ENCODE measurements at regions not wholly inside any gene's neighbourhood (a gene's known extent, or its start where the extent isn't known, plus 50 kb on each side); places are given as distances from the start of the nearest gene placed in this dataset.

DNA sequence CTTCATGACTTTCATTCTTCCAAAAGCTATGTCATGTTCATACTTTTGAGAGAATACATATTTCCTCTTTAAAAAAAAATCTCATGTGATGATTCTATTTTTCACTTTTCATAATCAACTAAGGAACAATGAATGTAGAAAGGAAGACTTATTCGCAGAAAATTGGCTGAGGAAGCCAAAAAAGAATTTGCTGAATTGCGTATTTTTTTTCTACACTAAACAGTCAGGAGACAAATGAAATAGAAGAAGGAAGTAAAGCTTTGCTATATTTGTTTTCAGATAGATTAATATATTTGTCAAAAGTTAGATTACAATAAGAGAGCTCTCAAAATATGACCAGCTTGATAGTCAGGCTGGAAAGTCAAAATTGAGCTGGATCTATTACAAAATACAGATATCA is 504.2 kb downstream of the ANXA1 start:
- no TSS peak for BruUV-seq (replicated peaks)
- H3K4me2 ChIP-seq, result no peak overlapping the region
- ChIA-PET POLR2A (ENCODE audit: unreplicated experiment) (no interaction called here), CTCF (no interaction called here)
- H4K20me1 ChIP-seq (ENCODE audit: insufficient read depth), result no peaks in the 10 kb centered on the region
- H3K79me2 ChIP-seq (ENCODE audit: low read depth), result no peaks in the 10 kb centered on the region
- H3K4me3 ChIP-seq, result no peak overlapping the region
- no peak overlapping the region for H2AFZ ChIP-seq
- H3K27me3 ChIP-seq (ENCODE audit: insufficient read depth, low read depth), result no peaks in the 10 kb centered on the region
- H3K4me1 ChIP-seq (replicated peaks; ENCODE audit: insufficient read depth), result no peaks in the 10 kb centered on the region
- no peaks in the 10 kb centered on the region for H3K9me2 ChIP-seq (ENCODE audit: insufficient read depth)
- TF ChIP-seq, protein P1, sequence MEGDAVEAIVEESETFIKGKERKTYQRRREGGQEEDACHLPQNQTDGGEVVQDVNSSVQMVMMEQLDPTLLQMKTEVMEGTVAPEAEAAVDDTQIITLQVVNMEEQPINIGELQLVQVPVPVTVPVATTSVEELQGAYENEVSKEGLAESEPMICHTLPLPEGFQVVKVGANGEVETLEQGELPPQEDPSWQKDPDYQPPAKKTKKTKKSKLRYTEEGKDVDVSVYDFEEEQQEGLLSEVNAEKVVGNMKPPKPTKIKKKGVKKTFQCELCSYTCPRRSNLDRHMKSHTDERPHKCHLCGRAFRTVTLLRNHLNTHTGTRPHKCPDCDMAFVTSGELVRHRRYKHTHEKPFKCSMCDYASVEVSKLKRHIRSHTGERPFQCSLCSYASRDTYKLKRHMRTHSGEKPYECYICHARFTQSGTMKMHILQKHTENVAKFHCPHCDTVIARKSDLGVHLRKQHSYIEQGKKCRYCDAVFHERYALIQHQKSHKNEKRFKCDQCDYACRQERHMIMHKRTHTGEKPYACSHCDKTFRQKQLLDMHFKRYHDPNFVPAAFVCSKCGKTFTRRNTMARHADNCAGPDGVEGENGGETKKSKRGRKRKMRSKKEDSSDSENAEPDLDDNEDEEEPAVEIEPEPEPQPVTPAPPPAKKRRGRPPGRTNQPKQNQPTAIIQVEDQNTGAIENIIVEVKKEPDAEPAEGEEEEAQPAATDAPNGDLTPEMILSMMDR (conservative IDR thresholded peaks at IDR 0.05), result no peak
- TF ChIP-seq EZH2 (IDR thresholded peaks at IDR 0.05; ENCODE audit: low read depth), result no peak
- intact Hi-C loops (cut with micrococcal nuclease; ENCODE audit: unreplicated experiment), result no loop called here
- no peaks in the 10 kb centered on the region for H3K36me3 ChIP-seq (ENCODE audit: low read depth)
- H3F3A ChIP-seq (ENCODE audit: insufficient read depth, low read depth), result no peaks in the 10 kb centered on the region
- no peak overlapping the region for H3K27ac ChIP-seq
- no peaks in the 10 kb centered on the region; the same call in 1 of the 2 replicates for H3K9me3 ChIP-seq (ENCODE audit: insufficient read depth, low read depth)
- no peak for DNase-seq

DNA sequence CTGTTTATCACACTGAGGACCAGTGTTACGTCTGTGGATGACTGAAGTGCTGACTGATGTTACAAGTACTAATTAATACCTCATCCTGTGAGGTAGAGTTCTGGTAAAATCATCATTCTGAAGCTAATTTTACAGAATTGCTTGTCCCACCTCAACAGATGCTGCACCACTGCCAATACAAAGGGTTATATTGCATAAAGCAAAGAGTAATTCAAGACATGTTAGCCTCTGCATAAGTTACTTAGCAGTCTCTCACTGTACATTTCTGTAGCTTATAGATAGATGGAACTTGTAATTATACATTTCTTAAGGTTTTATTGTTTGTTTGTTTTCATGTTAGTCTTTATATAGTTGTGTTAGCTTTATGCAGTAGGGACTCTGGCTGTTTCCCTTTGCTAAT is 513.6 kb downstream of the ANXA1 start:
- Histone ChIP-seq H3K79me2 (ENCODE audit: low read depth) (no peaks in the 10 kb centered on the region), H2AFZ (no peak overlapping the region), H3K9me2 (ENCODE audit: insufficient read depth) (no peaks in the 10 kb centered on the region), H4K20me1 (ENCODE audit: insufficient read depth) (no peaks in the 10 kb centered on the region), H3K27ac (no peak overlapping the region), H3F3A (ENCODE audit: insufficient read depth, low read depth) (no peaks in the 10 kb centered on the region), H3K27me3 (ENCODE audit: insufficient read depth, low read depth) (no peaks in the 10 kb centered on the region), H3K4me3 (no peak overlapping the region), H3K4me1 (replicated peaks; ENCODE audit: insufficient read depth) (no peaks in the 10 kb centered on the region), H3K9me3 (ENCODE audit: insufficient read depth, low read depth) (no peaks in the 10 kb centered on the region), H3K36me3 (ENCODE audit: low read depth) (no peaks in the 10 kb centered on the region), H3K4me2 (no peak overlapping the region)
- CTCF ChIA-PET, result no interaction called here
- BruUV-seq (replicated peaks), result no TSS peak
- no peak for DNase-seq
- TF ChIP-seq EZH2 (IDR thresholded peaks at IDR 0.05; ENCODE audit: low read depth), result no peak
- TF ChIP-seq, protein P1 (conservative IDR thresholded peaks at IDR 0.05), result no peak
- intact Hi-C loops (cut with micrococcal nuclease; ENCODE audit: unreplicated experiment), result no loop called here
- POLR2A ChIA-PET (ENCODE audit: unreplicated experiment), result no interaction called here

DNA sequence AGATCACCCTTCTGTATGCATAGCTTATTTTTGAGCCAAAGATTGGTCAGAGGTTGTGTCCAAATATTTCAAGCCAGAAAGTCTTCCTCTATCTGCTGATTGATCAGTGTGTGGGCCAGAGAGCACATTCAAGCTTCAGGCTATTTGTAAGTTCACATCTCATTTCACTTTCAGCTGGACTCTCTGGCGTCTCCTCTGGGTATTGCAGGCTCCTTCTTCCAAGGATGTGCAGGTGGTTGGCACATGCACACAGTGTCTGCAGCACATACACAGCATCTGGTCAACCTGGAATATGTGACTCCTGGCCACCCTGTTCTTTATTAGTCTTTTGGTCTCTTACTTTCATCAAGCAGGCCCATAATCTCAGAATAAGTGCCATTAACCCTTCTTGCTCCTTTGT is 516.1 kb downstream of the ANXA1 start:
- H4K20me1 ChIP-seq (ENCODE audit: insufficient read depth), result no peaks in the 10 kb centered on the region
- H3K27ac ChIP-seq, result no peak overlapping the region
- no peaks in the 10 kb centered on the region for H3K9me3 ChIP-seq (ENCODE audit: insufficient read depth, low read depth)
- no peaks in the 10 kb centered on the region for H3K36me3 ChIP-seq (ENCODE audit: low read depth)
- no peak for DNase-seq
- H2AFZ ChIP-seq, result no peak overlapping the region
- no peaks in the 10 kb centered on the region for H3K27me3 ChIP-seq (ENCODE audit: insufficient read depth, low read depth)
- H3K4me1 ChIP-seq (replicated peaks; ENCODE audit: insufficient read depth), result no peaks in the 10 kb centered on the region
- H3F3A ChIP-seq (ENCODE audit: insufficient read depth, low read depth), result no peaks in the 10 kb centered on the region
- BruUV-seq (replicated peaks), result no TSS peak
- no peaks in the 10 kb centered on the region for H3K79me2 ChIP-seq (ENCODE audit: low read depth)
- CTCF ChIA-PET, result no interaction called here
- no peak overlapping the region for H3K4me2 ChIP-seq
- TF ChIP-seq, protein P1 (conservative IDR thresholded peaks at IDR 0.05), result no peak
- TF ChIP-seq EZH2 (IDR thresholded peaks at IDR 0.05; ENCODE audit: low read depth), result no peak
- intact Hi-C loops (cut with micrococcal nuclease; ENCODE audit: unreplicated experiment), result no loop called here
- POLR2A ChIA-PET (ENCODE audit: unreplicated experiment), result no interaction called here
- no peaks in the 10 kb centered on the region for H3K9me2 ChIP-seq (ENCODE audit: insufficient read depth)
- no peak overlapping the region for H3K4me3 ChIP-seq

All from PC-9 (cell line).